ENCODE measurements at regions not wholly inside any gene's neighbourhood (a gene's known extent, or its start where the extent isn't known, plus 50 kb on each side); places are given as distances from the start of the nearest gene placed in this dataset.

- intact Hi-C loops (cut with micrococcal nuclease) = no loop called here
- ChIA-PET CTCF (no interaction called here), POLR2A (no interaction called here)
- H3K27ac Mint-ChIP-seq = no peak overlapping the region
- peaks cover 2% of the 10 kb centered on the region for H3K36me3 Mint-ChIP-seq
- H3K9me3 Mint-ChIP-seq = peaks cover 9% of the 10 kb centered on the region
- H3K27me3 Mint-ChIP-seq = no peaks in the 10 kb centered on the region
- DNase-seq = no peak
- H3K4me1 Mint-ChIP-seq (ENCODE audit: low read depth) = no peaks in the 10 kb centered on the region
- H3K4me3 Mint-ChIP-seq = no peak overlapping the region
Observed at GRCh38 chr17:52287611-52288010, 129.1 kb upstream of the CA10 start.

- peaks cover 6% of the 10 kb centered on the region for H3K9me3 Mint-ChIP-seq
- H3K4me3 Mint-ChIP-seq = no peak overlapping the region
- DNase-seq = no peak
- intact Hi-C loops (cut with micrococcal nuclease) = no loop called here
- no peaks in the 10 kb centered on the region for H3K36me3 Mint-ChIP-seq
- H3K4me1 Mint-ChIP-seq (ENCODE audit: low read depth) = no peaks in the 10 kb centered on the region
- H3K27ac Mint-ChIP-seq = no peak overlapping the region
- POLR2A ChIA-PET = no interaction called here
- CTCF ChIA-PET = no interaction called here
- no peaks in the 10 kb centered on the region for H3K27me3 Mint-ChIP-seq
Observed at GRCh38 chr17:52283872-52284271, 125.4 kb upstream of the CA10 start.

- Mint-ChIP-seq H3K4me3 (no peak overlapping the region), H3K36me3 (no peaks in the 10 kb centered on the region), H3K27ac (no peak overlapping the region), H3K27me3 (peaks cover 1% of the 10 kb centered on the region), H3K4me1 (ENCODE audit: low read depth) (no peaks in the 10 kb centered on the region), H3K9me3 (no peaks in the 10 kb centered on the region)
- CTCF ChIA-PET = no interaction called here
- intact Hi-C loops (cut with micrococcal nuclease) = no loop called here
- POLR2A ChIA-PET = no interaction called here
- no peak for DNase-seq
Observed at GRCh38 chr17:52276381-52277008, 118.0 kb upstream of the CA10 start.

- H3K36me3 Mint-ChIP-seq = no peaks in the 10 kb centered on the region
- POLR2A ChIA-PET = no interaction called here
- no peaks in the 10 kb centered on the region for H3K9me3 Mint-ChIP-seq
- H3K27me3 Mint-ChIP-seq = peaks cover 1% of the 10 kb centered on the region
- CTCF ChIA-PET = no interaction called here
- H3K27ac Mint-ChIP-seq = no peak overlapping the region
- H3K4me3 Mint-ChIP-seq = no peak overlapping the region
- no peaks in the 10 kb centered on the region for H3K4me1 Mint-ChIP-seq (ENCODE audit: low read depth)
- DNase-seq = no peak
- intact Hi-C loops (cut with micrococcal nuclease) = no loop called here
Observed at GRCh38 chr17:52271781-52272180, 113.3 kb upstream of the CA10 start.

- DNase-seq = no peak
- ChIA-PET POLR2A (no interaction called here), CTCF (no interaction called here)
- Mint-ChIP-seq H3K27ac (no peak overlapping the region), H3K9me3 (peaks cover under 1% of the 10 kb centered on the region), H3K27me3 (no peaks in the 10 kb centered on the region), H3K36me3 (no peaks in the 10 kb centered on the region), H3K4me3 (no peak overlapping the region), H3K4me1 (ENCODE audit: low read depth) (no peaks in the 10 kb centered on the region)
- intact Hi-C loops (cut with micrococcal nuclease) = no loop called here
Observed at GRCh38 chr17:52255347-52255746, 96.8 kb upstream of the CA10 start.

DNA sequence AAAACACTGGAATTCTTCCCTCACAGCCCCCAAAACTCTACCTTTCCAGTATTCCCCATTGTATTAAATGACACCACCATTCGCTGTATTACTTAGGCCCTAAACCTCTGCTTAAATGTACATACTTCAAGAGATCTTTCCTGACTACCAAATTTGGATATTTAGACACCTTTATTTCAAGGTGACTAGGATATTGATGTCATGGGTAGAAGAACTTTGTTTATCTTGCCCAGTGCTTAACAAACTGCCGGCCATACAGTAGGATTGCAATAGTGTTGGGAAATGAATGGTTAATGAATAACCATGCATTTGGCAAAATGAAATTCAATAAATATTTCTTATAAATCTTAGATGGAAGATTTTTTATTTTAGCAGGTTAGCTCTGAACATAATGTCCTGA, 86.2 kb upstream of the CA10 start:
- DNase-seq = no peak
- Mint-ChIP-seq H3K27ac (no peak overlapping the region), H3K27me3 (no peaks in the 10 kb centered on the region), H3K9me3 (no peaks in the 10 kb centered on the region), H3K36me3 (no peaks in the 10 kb centered on the region), H3K4me1 (ENCODE audit: low read depth) (no peaks in the 10 kb centered on the region), H3K4me3 (no peak overlapping the region)
- POLR2A ChIA-PET = no interaction called here
- intact Hi-C loops (cut with micrococcal nuclease) = no loop called here
- CTCF ChIA-PET = no interaction called here

GRCh38 chr17:52242268-52242667, 83.8 kb upstream of the CA10 start:
- H3K36me3 Mint-ChIP-seq = no peaks in the 10 kb centered on the region
- ChIA-PET CTCF (no interaction called here), POLR2A (no interaction called here)
- DNase-seq = no peak
- H3K27me3 Mint-ChIP-seq = no peaks in the 10 kb centered on the region
- H3K27ac Mint-ChIP-seq = no peak overlapping the region
- H3K4me3 Mint-ChIP-seq = no peak overlapping the region
- H3K9me3 Mint-ChIP-seq = no peaks in the 10 kb centered on the region
- intact Hi-C loops (cut with micrococcal nuclease) = no loop called here
- H3K4me1 Mint-ChIP-seq (ENCODE audit: low read depth) = no peaks in the 10 kb centered on the region

DNA sequence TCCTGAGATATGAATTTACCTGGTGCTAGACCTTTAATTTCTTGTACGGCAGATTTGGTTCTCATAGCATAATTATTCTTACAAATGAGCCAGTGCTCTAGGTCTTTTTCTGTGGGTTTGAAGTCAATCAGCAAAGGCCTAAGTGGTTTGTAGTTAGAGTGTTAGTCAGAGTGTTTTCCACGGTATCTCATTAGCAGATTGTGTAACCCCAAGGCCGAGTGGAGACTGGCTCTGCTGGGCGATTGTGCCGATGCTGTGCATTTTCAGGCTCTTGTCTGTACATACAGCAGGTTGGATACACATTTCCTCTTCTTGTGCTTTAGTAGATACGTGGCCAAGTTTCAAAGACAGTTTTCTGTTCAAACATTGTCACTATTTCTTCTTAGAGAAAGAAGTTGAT, 78.6 kb upstream of the CA10 start:
- Mint-ChIP-seq H3K36me3 (no peaks in the 10 kb centered on the region), H3K27me3 (no peaks in the 10 kb centered on the region), H3K9me3 (no peaks in the 10 kb centered on the region), H3K27ac (no peak overlapping the region), H3K4me1 (ENCODE audit: low read depth) (no peaks in the 10 kb centered on the region), H3K4me3 (no peak overlapping the region)
- ChIA-PET CTCF (no interaction called here), POLR2A (no interaction called here)
- no peak for DNase-seq
- intact Hi-C loops (cut with micrococcal nuclease) = no loop called here

- Mint-ChIP-seq H3K4me1 (ENCODE audit: low read depth) (no peaks in the 10 kb centered on the region), H3K9me3 (no peaks in the 10 kb centered on the region), H3K27ac (no peak overlapping the region), H3K27me3 (no peaks in the 10 kb centered on the region), H3K36me3 (no peaks in the 10 kb centered on the region), H3K4me3 (no peak overlapping the region)
- POLR2A ChIA-PET = no interaction called here
- no peak for DNase-seq
- CTCF ChIA-PET = no interaction called here
- intact Hi-C loops (cut with micrococcal nuclease) = no loop called here
Observed at GRCh38 chr17:52235516-52235915, 77.0 kb upstream of the CA10 start.

GRCh38 chr17:52233632-52234031, 75.1 kb upstream of the CA10 start:
- H3K27me3 Mint-ChIP-seq = no peaks in the 10 kb centered on the region
- intact Hi-C loops (cut with micrococcal nuclease) = no loop called here
- H3K4me3 Mint-ChIP-seq = no peak overlapping the region
- DNase-seq = no peak
- H3K36me3 Mint-ChIP-seq = no peaks in the 10 kb centered on the region
- POLR2A ChIA-PET = no interaction called here
- H3K9me3 Mint-ChIP-seq = no peaks in the 10 kb centered on the region
- CTCF ChIA-PET = no interaction called here
- H3K27ac Mint-ChIP-seq = no peak overlapping the region
- H3K4me1 Mint-ChIP-seq (ENCODE audit: low read depth) = no peaks in the 10 kb centered on the region

DNA sequence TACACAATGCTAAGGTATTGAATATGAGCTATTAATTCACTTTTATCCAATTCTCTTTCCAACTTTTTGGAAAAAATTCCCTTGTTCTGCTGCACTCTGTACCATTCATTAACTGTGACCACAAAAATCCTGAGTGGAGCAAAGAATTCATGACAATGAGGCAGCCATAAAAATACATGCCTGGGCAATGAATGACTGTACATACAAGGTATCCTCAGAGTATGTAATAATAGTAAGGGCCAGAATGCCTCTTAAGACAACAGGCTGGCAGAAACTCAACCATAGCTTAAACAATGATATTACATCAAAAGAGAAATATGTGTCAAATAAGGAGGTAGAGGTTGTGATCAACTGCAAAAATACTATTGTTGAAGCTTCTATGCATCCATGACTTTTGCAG, 74.7 kb upstream of the CA10 start:
- intact Hi-C loops (cut with micrococcal nuclease) = no loop called here
- POLR2A ChIA-PET = no interaction called here

GRCh38 chr17:52228823-52229222, 70.3 kb upstream of the CA10 start:
- Mint-ChIP-seq H3K27ac (no peak overlapping the region), H3K27me3 (no peaks in the 10 kb centered on the region), H3K9me3 (no peaks in the 10 kb centered on the region), H3K4me3 (no peak overlapping the region), H3K4me1 (ENCODE audit: low read depth) (no peaks in the 10 kb centered on the region), H3K36me3 (no peaks in the 10 kb centered on the region)
- intact Hi-C loops (cut with micrococcal nuclease) = no loop called here
- no peak for DNase-seq
- ChIA-PET POLR2A (no interaction called here), CTCF (no interaction called here)

More for the DNA sequence above, 74.7 kb upstream of the CA10 start:
- Mint-ChIP-seq H3K4me1 (ENCODE audit: low read depth) (no peaks in the 10 kb centered on the region), H3K9me3 (no peaks in the 10 kb centered on the region), H3K36me3 (no peaks in the 10 kb centered on the region), H3K4me3 (no peak overlapping the region), H3K27ac (no peak overlapping the region), H3K27me3 (no peaks in the 10 kb centered on the region)
- no peak for DNase-seq
- CTCF ChIA-PET = no interaction called here

DNA sequence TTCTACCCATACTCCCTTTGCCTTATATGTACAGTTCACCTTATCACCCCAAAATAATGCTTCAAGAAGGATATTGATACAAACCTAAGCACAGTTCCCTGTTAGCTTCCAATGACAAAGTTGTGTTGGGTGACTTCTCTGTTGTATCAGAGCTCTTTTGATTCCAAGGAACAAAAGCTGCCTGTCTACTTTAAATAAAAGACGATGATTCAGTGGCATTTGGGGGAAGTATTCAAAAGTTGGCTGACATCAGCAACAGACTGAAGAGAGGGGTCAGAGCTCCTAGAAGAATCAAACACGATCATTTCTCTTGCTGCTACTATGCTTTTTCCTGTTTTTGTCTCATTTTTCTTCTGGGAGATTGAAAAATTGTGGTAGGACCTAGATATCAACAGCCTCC, 69.4 kb upstream of the CA10 start:
- CTCF ChIA-PET = no interaction called here
- no peak overlapping the region for H3K27ac Mint-ChIP-seq

GRCh38 chr17:52213451-52213850, 54.9 kb upstream of the CA10 start:
- Mint-ChIP-seq H3K36me3 (no peaks in the 10 kb centered on the region), H3K9me3 (peaks cover 2% of the 10 kb centered on the region), H3K27me3 (no peaks in the 10 kb centered on the region), H3K4me1 (ENCODE audit: low read depth) (no peaks in the 10 kb centered on the region), H3K4me3 (no peak overlapping the region), H3K27ac (no peak overlapping the region)
- ChIA-PET POLR2A (no interaction called here), CTCF (no interaction called here)
- DNase-seq = no peak
- intact Hi-C loops (cut with micrococcal nuclease) = no loop called here

More for the DNA sequence above, 69.4 kb upstream of the CA10 start:
- intact Hi-C loops (cut with micrococcal nuclease) = no loop called here
- H3K27me3 Mint-ChIP-seq = no peaks in the 10 kb centered on the region
- no peak overlapping the region for H3K4me3 Mint-ChIP-seq
- no peak for DNase-seq
- POLR2A ChIA-PET = no interaction called here
- no peaks in the 10 kb centered on the region for H3K9me3 Mint-ChIP-seq
- no peaks in the 10 kb centered on the region for H3K36me3 Mint-ChIP-seq
- H3K4me1 Mint-ChIP-seq (ENCODE audit: low read depth) = no peaks in the 10 kb centered on the region

Data from activated CD4-positive, alpha-beta memory T cell treated with anti-CD3 and anti-CD28 coated beads for 36 hours (primary cell).